HepG2 (cell line): ENCODE measurements at regions not wholly inside any gene's neighbourhood (a gene's known extent, or its start where the extent isn't known, plus 50 kb on each side); places are given as distances from the start of the nearest gene placed in this dataset.

Experiments
- CHD2 ChIP-seq: IDR thresholded peaks from 2 replicates; pipeline ENCODE4 v1.6.1; 2011; ENCODE audit warnings: low read depth, low read length, improper control_type of control experiment
- CTCF ChIP-seq: sonication (generic); formaldehyde crosslinking; IDR thresholded peaks from 2 replicates; pipeline ENCODE4 v1.5.0; 2020; ENCODE audit warnings: mild to moderate bottlenecking, missing genetic modification reagents, moderate library complexity
- DNMT1 ChIP-seq: sonication (generic); formaldehyde crosslinking; IDR thresholded peaks from 2 replicates; pipeline ENCODE4 v1.5.1; 2020; ENCODE audit warnings: mild to moderate bottlenecking, missing genetic modification reagents
- HMGXB4 ChIP-seq, 2 experiments: sonication (generic) in 1 of 2; formaldehyde crosslinking in 1 of 2; IDR thresholded peaks; 2 replicates each; pipeline versions ENCODE4 v1.4.0 to v1.6.1; 2018 to 2020; ENCODE audit warnings: missing genetic modification reagents in 2 of 2, borderline replicate concordance in 1 of 2, low read depth in 1 of 2, mild to moderate bottlenecking in 1 of 2, missing biosample characterization in 1 of 2
- POLR2A ChIP-seq, 2 experiments: IDR thresholded peaks; 2 replicates each; pipeline ENCODE4 v1.6.1; 2011; ENCODE audit warnings: low read depth in 2 of 2, low read length in 2 of 2, mild to moderate bottlenecking in 1 of 2, moderate library complexity in 1 of 2; ENCODE audit not compliant: insufficient read depth in 1 of 2
- STAG1 ChIP-seq: sonication (generic); formaldehyde crosslinking; IDR thresholded peaks from 2 replicates; pipeline ENCODE4 v1.4.0; 2020; ENCODE audit warnings: missing genetic modification reagents
- USF2 ChIP-seq, 2 experiments: sonication (generic) in 1 of 2; formaldehyde crosslinking in 1 of 2; IDR thresholded peaks; 2 replicates each; pipeline versions ENCODE4 v1.5.1 to v1.6.1; 2011 to 2020; ENCODE audit warnings: borderline replicate concordance in 1 of 2, low read depth in 1 of 2, low read length in 1 of 2, mild to moderate bottlenecking in 1 of 2, missing genetic modification reagents in 1 of 2, moderate library complexity in 1 of 2
- ZNF335 ChIP-seq: sonication (generic); formaldehyde crosslinking; IDR thresholded peaks from 2 replicates; pipeline ENCODE4 v1.4.0; 2020; ENCODE audit warnings: missing genetic modification reagents

- TF ChIP-seq POLR2A (IDR thresholded peaks at IDR 0.05; ENCODE audit: insufficient read depth in 1 of 2, low read depth in 2 of 2, low read length in 2 of 2), result no peak
- TF ChIP-seq STAG1, result no peak
- no peak for TF ChIP-seq USF2 (IDR thresholded peaks at IDR 0.05; ENCODE audit: low read depth, low read length)
- TF ChIP-seq USF2 (CRISPR knock-in tag; IDR thresholded peaks at IDR 0.05; ENCODE audit: borderline replicate concordance), result no peak
- no peak for TF ChIP-seq CHD2
- TF ChIP-seq CTCF (CRISPR knock-in tag), result no peak
- TF ChIP-seq HMGXB4 (CRISPR knock-in tag; IDR thresholded peaks at IDR 0.05; ENCODE audit: borderline replicate concordance in 1 of 2, low read depth in 1 of 2), result no peak
- no peak for TF ChIP-seq ZNF335 (CRISPR knock-in tag)
- no peak for TF ChIP-seq DNMT1 (CRISPR knock-in tag)
Observed at GRCh38 chr6:139509167-139509566, 134.7 kb upstream of the CITED2 start.
